ENCODE measurements at regions not wholly inside any gene's neighbourhood (a gene's known extent, or its start where the extent isn't known, plus 50 kb on each side); places are given as distances from the start of the nearest gene placed in this dataset.

- no peaks in the 10 kb centered on the region for H3K36me3 ChIP-seq
- no peaks in the 10 kb centered on the region for H3K9me3 ChIP-seq
- no peaks in the 10 kb centered on the region for H3K27me3 ChIP-seq
- no peaks in the 10 kb centered on the region for H3K4me1 ChIP-seq
- H3K27ac ChIP-seq: no peak overlapping the region
- intact Hi-C loops (cut with DNase I; ENCODE audit: low total_unique reads): no loop called here
- H3K4me3 ChIP-seq: no peak overlapping the region
- TF ChIP-seq CTCF (IDR thresholded peaks at IDR 0.05) (no peak), POLR2A (IDR thresholded peaks at IDR 0.05) (no peak)
- DNase-seq: no peak
Observed at GRCh38 chr1:234901491-234902049, 227.1 kb downstream of the TOMM20 start.

- Histone ChIP-seq H3K36me3 (no peaks in the 10 kb centered on the region), H3K27me3 (no peaks in the 10 kb centered on the region), H3K4me1 (no peaks in the 10 kb centered on the region), H3K9me3 (no peaks in the 10 kb centered on the region), H3K27ac (no peak overlapping the region), H3K4me3 (no peak overlapping the region)
- no peak for TF ChIP-seq CTCF (IDR thresholded peaks at IDR 0.05)
- no peak for TF ChIP-seq POLR2A (IDR thresholded peaks at IDR 0.05)
- intact Hi-C loops (cut with DNase I; ENCODE audit: low total_unique reads): no loop called here
- DNase-seq: no peak
Observed at GRCh38 chr1:234900595-234900994, 228.0 kb downstream of the TOMM20 start.

DNA sequence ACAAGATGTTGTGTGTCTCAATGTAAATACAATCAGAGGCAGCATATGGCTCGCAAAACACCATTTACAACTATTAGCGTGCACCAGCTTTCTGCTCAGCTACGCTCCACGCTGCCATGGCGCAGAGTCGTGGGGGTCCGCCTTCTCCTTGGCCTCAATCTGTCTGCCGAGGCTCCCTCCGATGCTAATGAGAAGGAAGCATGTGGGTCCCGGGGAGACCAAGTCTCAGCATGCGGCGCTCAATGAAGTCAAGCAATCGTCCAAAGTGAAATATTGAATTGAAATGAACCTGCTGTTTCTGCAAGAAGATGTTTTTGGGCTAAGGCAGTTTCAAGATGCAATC is 228.9 kb downstream of the TOMM20 start:
- DNase-seq: no peak
- intact Hi-C loops (cut with DNase I; ENCODE audit: low total_unique reads): no loop called here
- no peaks in the 10 kb centered on the region for H3K9me3 ChIP-seq

DNA sequence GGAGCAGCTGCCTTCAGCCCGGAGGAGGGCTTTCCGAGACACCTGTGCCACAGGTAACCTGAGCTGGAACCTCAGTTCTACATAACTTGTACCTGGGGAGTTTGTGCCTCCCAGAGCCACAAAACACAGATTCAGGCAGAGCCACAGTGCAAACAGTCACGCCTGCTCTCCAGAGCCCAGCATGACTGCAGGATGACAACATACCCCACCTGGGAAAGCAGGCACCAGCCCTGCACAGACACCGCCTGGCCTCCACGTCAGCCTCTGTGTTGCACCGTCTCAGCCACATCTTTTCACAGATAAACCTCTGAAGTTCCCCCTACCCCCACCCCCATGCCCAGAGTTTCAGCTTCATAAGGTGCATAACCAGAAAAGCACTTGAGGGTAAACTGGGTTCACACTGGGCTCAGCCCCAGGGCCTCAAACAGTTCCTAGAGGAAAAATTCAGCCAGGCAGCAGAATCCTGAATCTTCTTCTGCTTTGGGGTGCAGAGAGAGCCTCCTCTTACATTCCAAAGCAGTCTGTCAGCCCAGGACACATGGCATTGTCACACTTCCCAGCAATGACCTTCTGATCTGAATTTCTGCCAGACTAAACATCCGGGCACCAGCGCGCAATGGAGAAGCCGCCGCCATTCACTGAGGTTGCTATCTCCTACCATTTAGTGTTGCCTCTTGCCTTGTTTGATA is 229.5 kb downstream of the TOMM20 start:
- DNase-seq: no peak
- Histone ChIP-seq H3K27ac (no peak overlapping the region), H3K36me3 (no peaks in the 10 kb centered on the region), H3K4me1 (no peaks in the 10 kb centered on the region), H3K9me3 (no peaks in the 10 kb centered on the region), H3K4me3 (no peak overlapping the region), H3K27me3 (no peaks in the 10 kb centered on the region)
- no peak for TF ChIP-seq CTCF (IDR thresholded peaks at IDR 0.05)
- intact Hi-C loops (cut with DNase I; ENCODE audit: low total_unique reads): no loop called here

More for the DNA sequence above, 228.9 kb downstream of the TOMM20 start:
- Histone ChIP-seq H3K27ac (no peak overlapping the region), H3K27me3 (no peaks in the 10 kb centered on the region), H3K4me3 (no peak overlapping the region), H3K4me1 (no peaks in the 10 kb centered on the region), H3K36me3 (no peaks in the 10 kb centered on the region)
- TF ChIP-seq POLR2A (IDR thresholded peaks at IDR 0.05): no peak
- TF ChIP-seq CTCF (IDR thresholded peaks at IDR 0.05): no peak

DNA sequence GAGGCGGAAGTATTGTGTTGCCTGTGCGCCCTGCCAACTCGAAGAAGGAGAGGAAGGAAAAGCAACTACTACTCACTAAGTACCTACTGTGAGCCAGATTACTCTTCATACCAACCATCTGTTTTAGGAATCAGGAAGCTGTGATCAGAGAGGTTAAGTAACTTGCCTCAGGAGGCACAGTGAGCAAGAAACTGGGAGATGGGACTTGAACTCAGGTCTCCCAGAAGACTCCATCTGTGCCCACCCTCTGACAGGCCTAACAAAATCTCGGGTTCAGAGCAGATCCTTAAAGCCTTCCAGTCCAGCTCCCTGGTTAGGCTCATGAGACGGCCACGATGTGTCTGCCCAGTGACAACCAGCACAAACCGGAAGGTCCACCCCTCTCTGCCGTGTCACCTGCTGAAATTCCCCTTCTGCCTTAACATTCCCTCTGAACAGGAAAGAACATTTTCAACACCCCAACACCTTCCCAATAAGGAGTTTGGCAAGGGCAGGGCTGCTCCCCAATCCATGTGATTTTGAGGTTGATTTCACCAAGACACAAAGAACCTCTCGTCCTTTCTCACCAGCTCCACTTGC is 230.1 kb downstream of the TOMM20 start:
- Histone ChIP-seq H3K4me1 (no peaks in the 10 kb centered on the region), H3K9me3 (no peaks in the 10 kb centered on the region), H3K4me3 (no peak overlapping the region), H3K36me3 (no peaks in the 10 kb centered on the region), H3K27me3 (no peaks in the 10 kb centered on the region), H3K27ac (no peak overlapping the region)
- intact Hi-C loops (cut with DNase I; ENCODE audit: low total_unique reads): no loop called here
- TF ChIP-seq POLR2A (IDR thresholded peaks at IDR 0.05): no peak
- no peak for TF ChIP-seq CTCF (IDR thresholded peaks at IDR 0.05)
- DNase-seq: no peak

Data from uterus (tissue), 3 donors.